Epithelial cell of proximal tubule (primary cell): ENCODE measurements at regions not wholly inside any gene's neighbourhood (a gene's known extent, or its start where the extent isn't known, plus 50 kb on each side); places are given as distances from the start of the nearest gene placed in this dataset.

Source experiments
- DNase-seq: peaks from one replicate; pipeline ENCODE4 v3.0.0-alpha.2; 2011; ENCODE audit warnings: low read depth
- H3K4me3 ChIP-seq: 2 replicates; pipeline ENCODE4 v1.5.1; 2011; ENCODE audit warnings: low read depth, mild to moderate bottlenecking, low read length
- CTCF ChIP-seq: conservative IDR thresholded peaks from 2 replicates; pipeline ENCODE4 v1.5.1; 2012; ENCODE audit warnings: low read depth, mild to moderate bottlenecking, low read length

- no peak for TF ChIP-seq CTCF
- DNase-seq, result no peak
- H3K4me3 ChIP-seq, result no peak overlapping the region
Measured at GRCh38 chr6:9938801-9939200, 476.1 kb downstream of the TFAP2A start.

- TF ChIP-seq CTCF, result no peak
- no peak for DNase-seq
- no peak overlapping the region for H3K4me3 ChIP-seq
Measured at GRCh38 chr6:9937031-9937763, 477.7 kb downstream of the TFAP2A start.

- TF ChIP-seq CTCF, result no peak
- no peak overlapping the region for H3K4me3 ChIP-seq
- no peak for DNase-seq
Measured at GRCh38 chr6:9936551-9936950, 478.3 kb downstream of the TFAP2A start.

- TF ChIP-seq CTCF, result no peak
- no peak overlapping the region for H3K4me3 ChIP-seq
- DNase-seq, result no peak
Measured at GRCh38 chr6:9933677-9934076, 481.2 kb downstream of the TFAP2A start.

GRCh38 chr6:9927275-9927674 is 487.6 kb downstream of the TFAP2A start:
- H3K4me3 ChIP-seq, result no peak overlapping the region
- no peak for TF ChIP-seq CTCF
- DNase-seq, result no peak

- no peak for DNase-seq
- TF ChIP-seq CTCF, result no peak
- no peak overlapping the region for H3K4me3 ChIP-seq
Measured at GRCh38 chr6:9924971-9925370, 489.9 kb downstream of the TFAP2A start.

GRCh38 chr6:9921366-9921765 is 493.5 kb downstream of the TFAP2A start:
- TF ChIP-seq CTCF, result no peak
- no peak overlapping the region for H3K4me3 ChIP-seq
- no peak for DNase-seq
